ENCODE measurements at regions not wholly inside any gene's neighbourhood (a gene's known extent, or its start where the extent isn't known, plus 50 kb on each side); places are given as distances from the start of the nearest gene placed in this dataset.

GRCh38 chr21:14691914-14692313 is 145.8 kb upstream of the SAMSN1 start:
- Histone ChIP-seq H3K9me3 (ENCODE audit: control insufficient read depth, low read depth, low read length) (no peaks in the 10 kb centered on the region), H3K27ac (ENCODE audit: control insufficient read depth, insufficient read depth, low read length) (no peak overlapping the region), H3K4me1 (ENCODE audit: control insufficient read depth, extremely low read depth, insufficient read depth, low read length) (no peaks in the 10 kb centered on the region), H4K20me1 (ENCODE audit: control insufficient read depth, extremely low read depth, insufficient read depth, low read length) (no peaks in the 10 kb centered on the region), H3K27me3 (ENCODE audit: control insufficient read depth, extremely low read depth, insufficient read depth, low read length) (no peaks in the 10 kb centered on the region), H3K79me2 (ENCODE audit: control insufficient read depth, insufficient read depth, low read length) (no peaks in the 10 kb centered on the region), H3K4me3 (ENCODE audit: control insufficient read depth in 2 of 3, extremely low read depth in 1 of 3, insufficient read depth in 2 of 3, low read depth in 1 of 3, low read length in 3 of 3) (no peak overlapping the region), H2AFZ (ENCODE audit: control insufficient read depth, low read length) (no peak overlapping the region), H3K9ac (ENCODE audit: control insufficient read depth, extremely low read depth, insufficient read depth, low read length) (no peak overlapping the region), H3K36me3 (ENCODE audit: control insufficient read depth in 2 of 2, extremely low read depth in 1 of 2, insufficient read depth in 2 of 2, low read length in 2 of 2) (no peaks in the 10 kb centered on the region), H3K4me2 (ENCODE audit: control insufficient read depth, extremely low read depth, insufficient read depth, low read depth, low read length) (no peak overlapping the region), H3K9me1 (ENCODE audit: control insufficient read depth, extremely low read depth, insufficient read depth, low read length) (no peaks in the 10 kb centered on the region)
- DNase-seq (ENCODE audit: low read depth, low spot score), result no peak
- FAIRE-seq, result no peak
- dilution Hi-C loops (cut with MboI; ENCODE audit: extremely low pct_ligation_motif_present, low sequenced_read_pairs), result no loop called here
- TF ChIP-seq EZH2 (IDR thresholded peaks at IDR 0.05; ENCODE audit: low read length) (no peak), CTCF (optimal IDR thresholded peaks at IDR 0.05 in 1 of 3, IDR thresholded peaks at IDR 0.05 in 1 of 3, conservative IDR thresholded peaks at IDR 0.05 in 1 of 3; ENCODE audit: extremely low read depth in 1 of 3, insufficient read depth in 2 of 3, low read length in 3 of 3) (no peak)

- H3K27me3 ChIP-seq (ENCODE audit: control insufficient read depth, extremely low read depth, insufficient read depth, low read length), result no peaks in the 10 kb centered on the region
- no peak overlapping the region for H2AFZ ChIP-seq (ENCODE audit: control insufficient read depth, low read length)
- H3K9me3 ChIP-seq (ENCODE audit: control insufficient read depth, low read depth, low read length), result no peaks in the 10 kb centered on the region
- no peak overlapping the region for H3K4me2 ChIP-seq (ENCODE audit: control insufficient read depth, extremely low read depth, insufficient read depth, low read depth, low read length)
- no peaks in the 10 kb centered on the region for H4K20me1 ChIP-seq (ENCODE audit: control insufficient read depth, extremely low read depth, insufficient read depth, low read length)
- H3K9ac ChIP-seq (ENCODE audit: control insufficient read depth, extremely low read depth, insufficient read depth, low read length), result no peak overlapping the region
- no peak overlapping the region for H3K4me3 ChIP-seq (ENCODE audit: control insufficient read depth in 2 of 3, extremely low read depth in 1 of 3, insufficient read depth in 2 of 3, low read depth in 1 of 3, low read length in 3 of 3)
- H3K79me2 ChIP-seq (ENCODE audit: control insufficient read depth, insufficient read depth, low read length), result no peaks in the 10 kb centered on the region
- H3K36me3 ChIP-seq (ENCODE audit: control insufficient read depth in 2 of 2, extremely low read depth in 1 of 2, insufficient read depth in 2 of 2, low read length in 2 of 2), result no peaks in the 10 kb centered on the region
- no peak overlapping the region for H3K27ac ChIP-seq (ENCODE audit: control insufficient read depth, insufficient read depth, low read length)
- no peaks in the 10 kb centered on the region for H3K4me1 ChIP-seq (ENCODE audit: control insufficient read depth, extremely low read depth, insufficient read depth, low read length)
- no peak for DNase-seq (ENCODE audit: low read depth, low spot score)
- H3K9me1 ChIP-seq (ENCODE audit: control insufficient read depth, extremely low read depth, insufficient read depth, low read length), result no peaks in the 10 kb centered on the region
- dilution Hi-C loops (cut with MboI; ENCODE audit: extremely low pct_ligation_motif_present, low sequenced_read_pairs), result no loop called here
- TF ChIP-seq CTCF (optimal IDR thresholded peaks at IDR 0.05 in 1 of 3, IDR thresholded peaks at IDR 0.05 in 1 of 3, conservative IDR thresholded peaks at IDR 0.05 in 1 of 3; ENCODE audit: extremely low read depth in 1 of 3, insufficient read depth in 2 of 3, low read length in 3 of 3), result no peak
- no peak for TF ChIP-seq EZH2 (IDR thresholded peaks at IDR 0.05; ENCODE audit: low read length)
- FAIRE-seq, result no peak
Observed at GRCh38 chr21:14690886-14691285, 144.8 kb upstream of the SAMSN1 start.
